ENCODE measurements at regions not wholly inside any gene's neighbourhood (a gene's known extent, or its start where the extent isn't known, plus 50 kb on each side); places are given as distances from the start of the nearest gene placed in this dataset.

DNA sequence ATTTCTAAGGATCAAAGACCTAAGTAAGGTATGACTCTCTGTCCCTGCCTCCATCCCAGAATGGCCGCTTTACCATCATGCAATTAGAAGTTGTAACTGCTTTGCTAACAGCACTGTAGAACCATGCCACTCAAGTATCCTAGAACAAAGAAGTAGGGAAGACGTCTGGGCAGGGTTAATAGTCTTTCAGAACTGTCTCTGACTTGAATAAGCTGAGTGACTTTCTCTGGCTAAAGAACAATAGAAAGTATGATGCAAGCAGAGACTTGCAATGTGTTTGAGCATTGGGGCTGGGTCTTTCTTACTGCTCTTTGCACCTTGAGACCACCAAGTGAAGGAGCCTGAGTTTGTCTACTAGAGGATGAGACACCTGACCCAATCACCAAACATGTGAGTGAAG is 279.6 kb upstream of the JAG1 start:
- Histone ChIP-seq H3K36me3 (ENCODE audit: control insufficient read depth in 2 of 4, insufficient read depth in 4 of 4, low read length in 3 of 4) (no peaks in the 10 kb centered on the region), H3K9me3 (ENCODE audit: insufficient read depth in 2 of 2, low read depth in 1 of 2, low read length in 1 of 2) (no peaks in the 10 kb centered on the region), H3K4me3 (ENCODE audit: extremely low read depth in 1 of 4, insufficient read depth in 2 of 4, low read depth in 3 of 4, low read length in 4 of 4) (no peak overlapping the region), H2AFZ (ENCODE audit: low read length) (peak overlapping the region; percentile 82), H4K8ac (ENCODE audit: extremely low read depth, insufficient read depth, low read length) (no peak overlapping the region), H3K4me2 (ENCODE audit: insufficient read depth in 1 of 2, low read depth in 2 of 2, low read length in 2 of 2) (no peak overlapping the region), H3K23me2 (ENCODE audit: low read depth, low read length) (no peaks in the 10 kb centered on the region), H3K23ac (ENCODE audit: insufficient read length) (no peak overlapping the region), H2BK12ac (ENCODE audit: low read depth, low read length) (no peak overlapping the region), H3K4ac (replicated peaks; ENCODE audit: insufficient read length, low read depth, low read length) (no peak overlapping the region), H4K5ac (ENCODE audit: insufficient read length, low read depth, low read length) (no peak overlapping the region), H3K14ac (ENCODE audit: insufficient read length) (no peak overlapping the region), H3K4me1 (replicated peaks in 1 of 4; ENCODE audit: control insufficient read depth in 3 of 4, insufficient read depth in 4 of 4, low read length in 3 of 4) (peaks cover 0 to 2% (median 0%) of the 10 kb centered on the region in 4 experiments; a peak in 2 of 7 replicates), H2BK20ac (ENCODE audit: low read length) (no peak overlapping the region), H4K20me1 (replicated peaks in 1 of 2; ENCODE audit: control insufficient read depth in 1 of 2, insufficient read depth in 2 of 2, low read length in 2 of 2) (no peaks in the 10 kb centered on the region), H2BK5ac (ENCODE audit: low read depth, low read length) (no peak overlapping the region), H4K91ac (replicated peaks; ENCODE audit: insufficient read length, low read length) (no peak overlapping the region), H3K79me2 (ENCODE audit: control insufficient read depth in 1 of 2, insufficient read depth in 2 of 2, low read length in 2 of 2) (no peaks in the 10 kb centered on the region), H3K27me3 (replicated peaks in 1 of 4; ENCODE audit: control insufficient read depth in 3 of 4, extremely low read depth in 1 of 4, insufficient read depth in 3 of 4, low read length in 3 of 4) (no peaks in the 10 kb centered on the region), H3K27ac (ENCODE audit: low read depth, low read length) (no peak overlapping the region), H3K9ac (replicated peaks in 1 of 4; ENCODE audit: extremely low read depth in 1 of 4, low read depth in 3 of 4, low read length in 3 of 4) (no peak overlapping the region), H3K18ac (ENCODE audit: extremely low read depth, low read length) (no peak overlapping the region), H3K79me1 (ENCODE audit: low read depth, low read length) (no peaks in the 10 kb centered on the region), H2BK15ac (ENCODE audit: low read length) (no peak overlapping the region), H2BK120ac (replicated peaks; ENCODE audit: low read depth, low read length) (no peak overlapping the region), H3K56ac (replicated peaks; ENCODE audit: insufficient read length, low read depth, low read length) (no peak overlapping the region), H2AK5ac (ENCODE audit: low read depth, low read length) (no peak overlapping the region)
- DNase-seq (ENCODE audit: low read depth in 1 of 2, low spot score in 2 of 2) (no peak), FAIRE-seq (no peak)
- TF ChIP-seq YY1 (IDR thresholded peaks at IDR 0.05; ENCODE audit: low read depth, low read length) = no peak
- TF ChIP-seq PHF8 (conservative IDR thresholded peaks at IDR 0.05; ENCODE audit: low read depth, low read length) = no peak
- TF ChIP-seq SP1 (IDR thresholded peaks at IDR 0.05; ENCODE audit: low read depth, low read length) = no peak
- TF ChIP-seq, protein P1, sequence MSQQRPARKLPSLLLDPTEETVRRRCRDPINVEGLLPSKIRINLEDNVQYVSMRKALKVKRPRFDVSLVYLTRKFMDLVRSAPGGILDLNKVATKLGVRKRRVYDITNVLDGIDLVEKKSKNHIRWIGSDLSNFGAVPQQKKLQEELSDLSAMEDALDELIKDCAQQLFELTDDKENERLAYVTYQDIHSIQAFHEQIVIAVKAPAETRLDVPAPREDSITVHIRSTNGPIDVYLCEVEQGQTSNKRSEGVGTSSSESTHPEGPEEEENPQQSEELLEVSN (IDR thresholded peaks at IDR 0.05) = no peak
- TF ChIP-seq FOSL1 (IDR thresholded peaks at IDR 0.05; ENCODE audit: insufficient read depth, low read depth, low read length) = no peak
- TF ChIP-seq SAP30 (IDR thresholded peaks at IDR 0.05; ENCODE audit: insufficient read depth, insufficient replicate concordance, low read length) = no peak
- no peak for TF ChIP-seq CTBP2 (IDR thresholded peaks at IDR 0.05; ENCODE audit: borderline replicate concordance, insufficient read depth, insufficient read length, low read length)
- WGBS, 2 experiments (ENCODE audit: extremely low coverage in 1 of 2, insufficient coverage in 1 of 2, insufficient read length in 1 of 2, insufficient replicate concordance in 2 of 2, low coverage in 1 of 2, low lambda C conversion rate in 2 of 2, missing lambda C conversion rate in 1 of 2) = 82% methylated on average over 2 of the region's 2 CpGs; no CpG with 5 or more reads in 1 of the 2 experiments
- ChIA-PET CTCF (ENCODE audit: partially characterized antibody) (interaction anchor here (0.6 to 1.3 kb wide), 3 partner anchors 10 to 537 kb away, joined by 4 read pairs; no protein-coding TSS in a partner anchor), POLR2A (ENCODE audit: partially characterized antibody) (no interaction called here)

All from H1 (cell line).